NCI-H1105 treated with DMSO at 0.1 percent for 48 hours (cell line): ENCODE measurements at regions not wholly inside any gene's neighbourhood (a gene's known extent, or its start where the extent isn't known, plus 50 kb on each side); places are given as distances from the start of the nearest gene placed in this dataset.
"Not testable (repeated sequence)": the region's sequence is repeated elsewhere in the genome, so short reads cannot be mapped to it uniquely, and the experiment has no call there.

Source experiments
- DNase-seq: peaks from one replicate; lab custom pipeline; 2025; lab: John Stamatoyannopoulos, UW

DNA sequence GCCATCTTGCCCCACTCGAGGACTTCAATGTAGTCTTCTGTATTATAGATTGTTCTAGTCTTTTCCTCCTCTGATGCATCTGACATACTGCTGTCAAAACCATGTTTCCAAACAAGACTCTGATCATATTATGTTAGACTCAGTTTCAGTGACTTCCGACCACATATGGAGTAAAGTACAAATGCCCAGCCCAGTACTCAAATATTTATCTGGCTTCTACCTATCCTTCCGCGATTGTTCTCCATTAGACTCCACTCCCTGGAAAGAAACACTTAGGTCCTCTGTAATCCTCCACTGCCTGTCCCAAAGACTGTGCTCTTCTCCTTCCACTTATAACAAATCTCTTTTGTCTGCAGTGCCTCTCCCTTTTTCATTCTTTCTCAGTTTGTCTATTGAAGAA lies 439.5 kb downstream of the EFNB2 start:
- no peak for DNase-seq

DNA sequence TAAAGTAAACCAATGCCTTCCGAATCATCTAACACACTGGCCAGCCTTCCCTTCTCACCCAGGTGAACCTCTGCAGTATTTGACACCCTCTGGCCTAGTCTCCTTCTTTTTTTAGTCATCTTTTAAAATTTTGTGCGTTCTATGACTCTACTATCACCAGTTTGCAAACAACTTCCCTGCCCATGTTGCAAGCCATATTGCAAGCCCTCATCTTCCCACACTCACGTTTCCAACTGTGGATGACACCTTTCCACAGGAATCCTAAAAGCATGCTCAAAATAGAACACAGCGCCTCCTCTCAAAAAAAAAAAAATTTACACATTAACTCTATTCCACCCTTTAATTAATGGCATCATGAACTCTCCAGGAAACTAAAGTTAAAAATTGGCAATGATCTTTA lies 440.1 kb downstream of the EFNB2 start:
- no peak for DNase-seq

DNA sequence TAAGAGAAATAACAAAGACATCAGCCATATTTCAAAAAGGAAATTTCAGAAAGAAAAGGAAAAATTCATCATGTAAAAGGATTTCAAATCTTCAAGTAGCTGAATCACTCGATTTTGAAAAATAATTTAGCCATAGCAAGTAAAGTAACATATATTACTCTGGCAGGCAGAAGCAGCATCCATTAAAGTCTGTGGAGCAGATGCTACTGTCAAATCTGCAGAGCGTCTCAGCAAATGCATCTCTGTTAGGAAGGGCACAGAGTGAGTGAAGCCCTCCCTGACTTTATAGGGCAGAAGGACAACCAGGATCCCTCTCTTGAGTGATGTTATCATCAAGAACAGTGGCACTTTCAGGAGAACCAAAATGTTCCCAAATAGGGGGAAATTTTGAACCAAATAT lies 445.5 kb downstream of the EFNB2 start:
- DNase-seq: no peak

DNA sequence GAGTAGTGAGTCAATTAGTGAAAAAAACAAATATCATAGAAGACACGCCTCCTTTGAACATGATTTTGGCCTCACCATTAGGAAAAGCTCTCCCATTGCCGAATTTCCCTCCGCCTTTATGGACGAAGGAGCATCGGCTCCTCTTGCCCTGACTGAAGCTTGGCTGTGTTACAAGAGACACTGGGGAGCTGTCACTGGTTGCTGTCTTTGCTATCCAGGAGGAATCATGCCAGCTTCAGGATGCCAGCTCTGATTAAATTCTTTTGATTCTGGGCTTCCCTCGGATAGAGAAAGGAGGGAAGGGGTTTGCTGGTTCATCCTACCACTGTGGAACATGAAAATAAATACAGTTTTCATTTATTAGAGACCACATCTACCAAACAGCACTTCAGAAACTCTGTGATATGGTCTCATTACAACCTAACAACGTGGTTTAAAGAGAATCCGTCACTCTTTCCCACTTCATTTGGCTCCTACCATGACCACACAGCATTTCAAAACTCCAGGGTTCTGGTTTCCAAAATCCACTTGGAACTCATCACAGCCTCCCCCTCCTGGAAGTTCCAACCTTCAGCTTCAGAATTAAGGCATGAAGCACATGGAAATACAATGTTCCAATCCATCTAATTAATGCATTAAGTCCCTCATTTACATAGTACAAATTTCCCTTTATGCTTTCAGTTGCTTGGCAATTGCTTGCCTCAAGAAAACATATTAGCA lies 446.0 kb downstream of the EFNB2 start:
- DNase-seq: peak; percentile 15

DNA sequence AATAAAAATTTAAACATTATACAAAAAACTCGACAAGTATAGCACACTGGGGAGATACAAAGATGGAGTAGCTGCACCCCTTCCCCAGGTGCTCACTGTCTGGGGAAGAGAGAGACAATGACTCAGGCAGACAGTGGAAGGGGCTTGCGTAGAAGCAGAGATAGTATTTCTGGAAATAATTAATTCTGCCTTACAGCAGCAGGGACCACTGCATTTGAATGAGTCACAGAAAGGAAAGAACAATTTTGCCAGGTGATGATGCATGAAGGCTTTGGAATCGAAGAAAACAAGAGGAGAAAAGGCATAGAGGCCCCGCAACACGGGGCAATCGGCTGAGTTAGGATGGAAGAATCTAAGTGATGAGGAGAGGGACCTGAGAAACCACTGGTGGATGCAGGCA lies 447.4 kb downstream of the EFNB2 start:
- DNase-seq: no peak

DNA sequence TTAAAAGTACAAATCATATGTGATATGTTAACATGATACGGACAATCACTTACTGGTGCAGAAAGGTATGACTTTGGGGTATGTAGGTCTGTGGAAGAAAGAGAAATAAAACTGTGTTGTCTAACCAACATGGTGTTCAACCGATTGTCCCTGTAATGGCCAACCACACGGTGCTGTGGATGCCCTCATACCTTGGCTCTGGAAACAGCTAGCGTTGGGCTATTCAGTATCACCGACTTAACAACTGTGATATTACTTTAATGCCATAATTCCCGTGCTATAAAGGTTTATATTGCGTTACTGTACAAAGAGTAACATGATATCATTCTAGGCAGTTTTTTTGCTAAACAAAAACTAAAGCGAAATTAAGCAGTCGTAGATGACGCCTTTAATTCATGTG lies 448.3 kb downstream of the EFNB2 start:
- no peak for DNase-seq

DNA sequence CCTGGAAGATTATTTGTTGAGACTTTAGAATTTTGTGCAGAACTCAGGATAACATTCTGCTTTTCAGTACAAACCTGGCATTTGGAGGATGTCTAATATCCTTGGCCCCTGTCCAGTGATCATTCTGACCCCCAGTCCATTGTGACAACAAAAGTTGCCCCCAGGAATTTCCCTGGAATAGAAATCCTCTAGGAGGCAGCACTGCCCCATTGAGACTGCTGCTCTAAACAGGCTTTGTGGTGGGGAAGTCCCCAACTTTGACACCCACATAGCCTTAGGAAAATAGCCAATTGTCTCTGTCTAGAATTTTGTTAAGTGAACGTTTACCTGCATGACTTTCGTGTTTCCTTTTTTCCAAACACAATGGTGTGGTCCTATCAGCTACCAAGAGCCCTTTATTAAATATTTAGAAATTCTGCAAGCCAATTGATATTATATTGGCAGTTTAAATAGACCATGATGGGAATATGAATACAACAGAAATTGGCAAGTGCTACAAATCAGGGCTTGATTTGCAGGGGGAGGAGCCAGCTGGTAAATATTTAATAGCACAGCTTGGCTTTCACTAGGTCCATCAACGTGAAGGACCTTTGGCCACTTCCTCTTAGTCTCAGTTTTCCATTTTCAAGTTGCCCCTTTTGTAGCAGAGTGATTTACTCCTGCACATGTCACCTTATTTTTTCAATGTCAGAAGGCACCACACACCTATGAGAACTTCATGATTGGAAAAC lies 451.7 kb downstream of the EFNB2 start:
- no peak for DNase-seq

DNA sequence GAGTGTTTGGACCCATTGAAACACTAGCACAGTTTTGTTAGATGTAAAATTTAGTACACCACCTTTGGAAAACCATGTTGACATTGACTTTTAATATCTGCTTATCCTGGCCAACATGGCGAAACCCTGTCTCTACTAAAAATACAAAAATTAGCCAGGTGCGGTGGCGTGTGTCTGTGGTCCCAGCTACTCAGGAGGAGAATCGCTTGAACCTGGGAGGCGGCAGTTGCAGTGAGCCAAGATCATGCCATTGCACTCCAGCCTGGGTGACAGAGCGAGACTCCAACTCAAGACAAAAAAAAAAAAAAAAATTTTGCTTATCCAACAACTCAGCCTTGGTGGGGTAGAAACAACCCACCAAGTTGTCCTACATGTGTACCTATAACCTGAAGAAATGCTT lies 454.2 kb downstream of the EFNB2 start:
- not testable (repeated sequence) for DNase-seq

DNA sequence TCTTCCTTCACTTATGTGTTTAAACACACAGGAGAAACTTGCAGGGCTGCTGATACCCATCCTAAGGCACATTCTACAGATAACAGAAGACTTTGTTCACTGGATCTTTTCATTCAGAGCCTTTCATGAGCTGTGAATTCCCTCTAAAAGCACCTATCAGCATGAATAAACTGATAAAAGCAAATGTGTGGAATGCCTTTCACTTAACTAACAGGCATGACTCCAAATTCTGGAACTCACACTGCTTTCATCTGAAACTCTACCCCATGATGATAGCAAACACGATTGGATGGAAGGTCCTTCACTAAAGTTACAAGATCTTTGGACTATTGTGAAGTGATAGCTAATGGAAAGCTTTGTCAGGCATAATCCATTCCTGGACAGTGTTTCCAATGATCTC lies 457.3 kb downstream of the EFNB2 start:
- no peak for DNase-seq

DNA sequence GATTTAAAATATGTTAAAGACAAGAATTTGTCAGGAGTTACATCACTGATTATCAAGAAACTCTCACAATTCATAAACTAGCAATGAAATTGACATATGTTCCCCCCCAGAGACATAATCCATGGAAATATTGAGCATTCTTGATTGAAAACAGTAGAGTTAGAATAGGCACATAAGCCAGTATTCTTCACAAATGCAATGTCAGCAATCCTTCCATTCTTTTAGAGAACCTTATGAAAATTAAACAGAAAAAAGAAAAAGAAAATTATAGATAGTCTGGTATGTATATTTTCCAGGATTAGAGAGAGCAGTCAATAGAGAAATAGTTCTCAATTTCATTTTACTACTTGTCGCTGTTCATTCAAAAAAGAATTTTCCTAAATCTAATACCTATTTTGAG lies 458.4 kb downstream of the EFNB2 start:
- DNase-seq: no peak

DNA sequence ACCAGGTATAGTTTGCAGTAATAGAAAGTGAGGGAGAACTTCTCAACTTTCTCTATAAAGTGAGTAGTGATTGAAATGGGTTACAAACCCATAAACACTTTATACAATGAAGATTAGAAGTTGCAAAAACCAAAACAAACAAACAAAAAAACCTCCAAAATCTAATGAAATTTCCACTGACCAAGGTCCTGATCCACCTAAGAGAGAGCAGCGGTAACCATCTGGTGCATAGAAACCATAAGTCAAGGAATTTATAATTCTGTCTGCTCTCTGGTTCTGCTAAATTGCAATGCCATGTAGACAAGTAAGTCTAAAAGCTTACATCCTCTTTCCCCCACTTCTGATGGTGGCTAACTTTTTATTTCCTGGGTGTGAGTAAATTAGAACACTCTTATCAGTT lies 463.4 kb downstream of the EFNB2 start:
- DNase-seq: no peak

DNA sequence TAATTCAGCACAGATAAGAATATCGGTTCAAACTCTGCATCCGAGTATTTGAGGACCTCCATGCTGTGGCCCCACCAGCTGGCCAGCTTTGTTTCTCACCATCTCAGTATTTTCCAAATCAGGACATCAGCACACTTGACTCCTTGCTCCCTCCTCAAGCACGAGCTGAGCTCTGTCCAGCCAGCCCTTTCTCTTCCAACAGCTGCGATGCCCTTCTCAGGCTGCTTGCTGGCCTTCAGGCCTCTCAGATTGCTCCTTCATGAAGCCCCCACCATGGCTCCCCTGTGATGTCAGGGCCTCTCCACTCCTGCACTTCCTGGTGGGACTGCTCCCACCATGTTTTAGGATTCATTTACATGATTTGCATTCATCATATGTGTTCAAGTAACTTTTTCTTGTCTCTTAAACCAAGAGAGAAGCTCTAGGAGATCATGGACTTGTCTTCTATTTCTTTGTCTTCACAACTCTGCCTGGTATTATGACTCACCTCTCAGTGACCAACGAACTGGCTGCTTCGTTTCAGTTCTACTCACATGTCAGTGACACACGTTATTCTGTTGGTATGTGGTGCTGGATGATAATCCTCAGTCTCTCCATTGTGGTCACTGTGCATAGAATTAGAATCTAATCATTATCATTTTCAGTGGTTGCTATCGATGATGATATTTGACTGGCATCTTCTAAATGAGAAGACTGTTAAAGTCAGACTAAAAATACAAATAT lies 471.7 kb downstream of the EFNB2 start:
- no peak for DNase-seq

DNA sequence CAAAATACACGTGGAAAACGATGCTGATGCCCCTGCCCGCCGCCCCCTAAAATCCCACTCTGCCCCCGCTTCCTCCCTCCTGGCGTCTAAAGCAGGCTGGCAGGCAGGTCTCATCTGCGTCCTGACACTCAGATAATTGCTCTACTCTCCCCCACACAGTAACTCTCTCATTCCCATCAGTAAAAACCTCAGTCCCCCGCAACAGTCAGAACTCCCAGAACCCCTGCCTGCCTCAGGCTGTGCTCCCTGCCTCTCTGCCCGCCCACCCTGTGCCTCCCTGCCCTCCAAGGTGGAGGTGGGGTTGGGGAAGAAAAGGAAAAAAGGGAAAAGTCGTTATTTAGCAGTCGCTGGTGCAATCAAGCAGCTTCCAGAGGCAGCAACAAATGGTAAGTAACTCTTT lies 473.7 kb downstream of the EFNB2 start:
- no peak for DNase-seq

DNA sequence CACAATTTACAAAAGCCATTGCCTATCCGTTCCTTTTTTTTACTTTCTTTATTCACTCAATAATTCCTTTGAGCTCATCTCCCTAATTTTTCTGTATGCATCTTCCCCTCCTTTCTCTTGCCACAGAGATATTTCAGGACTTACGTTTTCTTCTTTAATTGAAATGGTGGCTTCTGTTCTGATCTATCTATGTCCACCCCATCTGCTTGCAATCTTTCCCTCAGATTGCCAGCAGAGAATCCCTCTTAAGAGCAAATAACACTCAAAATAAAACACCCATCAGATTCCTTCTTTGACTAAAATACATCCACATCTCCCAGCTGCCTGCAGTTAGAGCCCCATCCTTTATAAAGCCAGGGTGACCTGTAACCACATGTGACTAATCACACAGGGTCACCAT lies 478.6 kb downstream of the EFNB2 start:
- no peak for DNase-seq

DNA sequence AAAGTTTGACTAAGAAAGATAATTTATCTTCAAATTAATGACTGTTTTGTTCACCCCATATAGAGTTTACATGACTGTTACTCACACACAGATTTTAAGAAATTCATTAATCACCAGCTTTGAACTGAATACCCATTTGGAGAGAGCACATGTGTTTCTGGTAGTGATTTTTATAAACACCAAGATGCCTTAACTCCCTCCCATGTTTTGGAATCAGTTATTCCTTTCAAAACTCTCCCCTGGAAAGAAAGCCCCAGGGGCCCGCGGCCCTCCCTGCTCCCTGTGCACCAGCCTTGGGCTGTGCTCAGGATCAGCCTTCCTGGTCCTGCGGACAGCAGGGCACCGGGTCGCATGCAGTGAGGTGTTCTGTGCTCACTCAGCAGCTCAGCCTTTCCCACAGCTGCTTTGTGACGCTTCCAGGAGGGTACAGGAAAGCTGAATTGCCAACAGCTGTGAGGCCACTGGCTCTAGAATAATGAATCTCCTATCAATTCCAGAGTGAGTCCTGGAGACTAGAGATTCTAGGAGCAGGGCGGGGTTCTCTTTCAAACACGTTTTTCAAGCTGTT lies 483.2 kb downstream of the EFNB2 start:
- no peak for DNase-seq

DNA sequence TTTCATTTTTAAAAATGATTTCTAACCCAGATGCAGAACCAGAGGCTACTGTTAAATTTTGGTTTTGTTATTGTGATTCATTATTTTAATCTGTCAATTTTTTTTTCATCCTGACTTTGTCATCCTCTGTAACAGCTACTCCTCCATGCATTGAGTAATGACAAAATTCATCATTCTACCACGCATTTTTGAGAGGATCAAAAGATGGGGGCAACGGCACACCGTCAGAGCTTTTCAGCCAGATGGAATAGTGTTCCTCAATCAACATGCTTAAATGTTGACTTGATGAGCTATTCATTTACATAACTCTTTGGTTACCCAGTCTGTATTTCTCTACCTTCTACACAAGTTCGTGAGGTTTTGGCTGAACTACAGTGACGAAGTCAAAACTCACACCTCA lies 486.3 kb downstream of the EFNB2 start:
- no peak for DNase-seq

DNA sequence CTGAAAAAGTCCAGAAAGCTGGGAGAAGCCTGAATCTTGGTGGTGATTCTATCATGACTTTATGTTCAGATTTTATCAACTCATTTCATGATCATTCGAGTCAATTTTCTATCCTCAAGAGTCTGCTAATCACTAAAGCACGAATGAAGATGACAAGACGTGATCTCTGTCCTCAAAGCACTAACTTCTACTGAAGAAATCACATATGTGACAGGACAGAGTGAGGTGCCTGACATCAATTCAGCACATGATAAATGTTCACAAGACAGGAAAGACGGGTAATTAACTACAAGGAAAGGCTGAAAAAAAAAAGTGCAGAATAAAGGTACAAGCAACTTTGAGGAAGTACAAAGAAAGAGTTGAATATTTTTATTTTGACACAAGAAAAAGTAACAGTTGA lies 487.1 kb downstream of the EFNB2 start:
- no peak for DNase-seq

DNA sequence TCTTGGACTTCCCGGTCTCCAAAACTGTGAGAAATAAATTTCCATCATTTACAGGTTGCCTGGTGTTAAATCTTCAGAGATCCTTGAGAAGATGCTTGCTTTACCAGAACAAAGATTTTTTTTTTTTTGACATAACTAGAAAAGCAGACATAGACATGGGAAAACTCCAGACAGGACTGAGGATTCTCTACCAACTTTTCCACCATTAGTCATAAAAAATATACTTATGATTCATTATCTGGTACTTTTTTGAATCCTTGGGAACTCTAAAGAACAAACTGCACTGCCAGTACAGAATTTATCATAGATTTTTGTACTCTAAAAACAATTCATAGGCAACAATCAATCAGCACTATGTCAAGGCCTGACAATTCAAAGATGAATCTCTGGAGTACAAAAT lies 487.6 kb downstream of the EFNB2 start:
- no peak for DNase-seq

DNA sequence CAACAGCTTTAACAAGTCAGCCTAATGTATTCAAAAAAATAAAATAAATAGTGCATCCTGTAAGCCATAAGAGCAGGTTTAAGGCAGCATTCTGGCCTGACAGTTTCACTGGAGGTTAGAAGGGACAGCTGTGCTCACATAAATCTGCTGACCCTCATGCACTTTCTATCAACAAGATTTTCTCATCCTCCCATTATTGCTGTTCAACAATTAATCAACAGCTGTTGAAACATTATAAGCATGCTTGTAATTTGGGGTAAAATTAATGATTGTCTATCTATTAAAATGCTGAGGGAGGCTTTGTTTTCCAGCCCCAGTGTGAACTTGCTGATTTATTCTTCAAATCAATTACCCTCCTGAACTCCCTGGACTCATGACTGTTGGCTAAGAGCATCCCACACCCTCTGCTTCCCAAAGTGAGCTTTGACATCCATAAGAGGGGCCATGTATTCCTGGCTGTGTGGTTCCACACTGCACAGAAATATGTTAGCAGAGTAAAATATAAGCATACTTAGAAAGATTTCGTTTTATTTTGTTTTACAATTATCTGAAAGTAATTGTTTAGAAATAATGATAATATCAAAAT lies 492.4 kb downstream of the EFNB2 start:
- no peak for DNase-seq

DNA sequence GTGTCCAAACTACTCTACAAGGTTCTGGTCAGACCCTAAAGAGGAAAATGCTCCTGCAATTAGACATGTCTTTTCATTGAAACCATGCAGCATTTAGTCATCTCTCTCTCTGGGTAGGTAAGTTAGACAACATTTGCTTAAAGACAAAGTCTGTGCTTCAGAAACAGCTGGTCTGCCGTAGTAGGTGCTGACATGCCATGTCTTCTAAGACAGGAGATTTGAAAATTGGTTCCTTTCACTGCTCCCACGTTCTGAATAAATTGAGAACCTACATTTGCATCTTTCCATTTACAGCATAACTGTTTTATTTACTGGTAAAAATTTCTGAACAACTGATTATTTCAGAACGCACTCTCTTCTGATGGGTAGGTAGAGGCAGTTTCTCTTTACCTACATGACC lies 494.0 kb downstream of the EFNB2 start:
- DNase-seq: no peak

DNA sequence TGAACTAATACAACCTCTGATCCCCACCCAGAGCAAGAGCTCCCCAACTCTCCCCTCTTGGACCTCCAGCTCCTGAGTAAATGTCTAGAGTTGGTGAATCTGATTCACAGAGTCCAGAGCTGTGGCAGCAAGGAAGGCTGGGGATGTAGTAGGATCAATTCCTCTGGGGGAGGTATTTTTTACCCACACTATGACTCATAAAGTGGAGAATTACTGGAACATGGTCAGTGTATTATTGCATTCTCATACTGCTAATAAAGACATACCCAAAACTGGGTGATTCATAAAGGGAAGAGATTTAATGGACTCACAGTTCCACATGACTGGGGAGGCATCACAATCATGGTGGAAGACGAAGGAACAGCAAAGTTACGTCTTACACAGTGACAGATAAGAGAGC lies 496.7 kb downstream of the EFNB2 start:
- DNase-seq: no peak

DNA sequence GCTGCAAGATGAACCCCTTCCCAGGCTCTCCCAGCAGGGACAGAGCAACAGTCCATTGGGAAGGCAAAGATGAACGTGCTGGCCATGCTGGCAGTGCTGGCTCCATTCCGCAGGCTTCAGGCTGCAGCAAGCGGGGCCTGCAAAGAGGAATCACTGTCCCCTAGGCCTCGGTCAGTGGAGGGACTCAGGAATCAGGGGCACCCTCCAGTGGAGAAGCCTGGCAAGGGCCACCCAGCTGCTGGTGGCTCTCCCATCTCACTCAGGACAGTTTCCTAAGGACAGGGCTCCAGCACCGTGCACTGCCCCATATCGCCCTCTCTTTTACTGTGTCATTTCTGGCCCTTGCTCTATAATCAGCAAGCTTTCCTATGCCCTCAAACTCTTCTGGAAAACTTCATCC lies 498.6 kb downstream of the EFNB2 start:
- no peak for DNase-seq

DNA sequence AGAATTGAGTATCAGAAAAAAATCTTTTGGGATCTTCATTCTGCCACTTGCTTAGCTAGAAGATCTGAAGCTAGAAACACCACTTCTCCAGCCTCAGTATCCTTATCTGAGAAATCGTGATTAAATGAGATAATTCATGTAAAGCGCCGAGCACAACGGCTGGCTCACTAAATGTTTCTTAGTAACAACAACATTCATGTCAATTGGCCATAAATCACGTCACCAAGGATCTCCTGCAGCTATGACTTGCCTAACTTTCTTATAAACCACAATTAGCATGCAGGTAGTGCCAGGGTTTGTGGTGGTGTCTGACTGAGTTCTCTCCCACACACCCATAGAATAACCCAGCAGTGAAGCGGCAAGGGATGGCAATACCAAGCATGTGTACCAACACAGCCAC lies 501.3 kb downstream of the EFNB2 start:
- no peak for DNase-seq
